ENCODE measurements at regions not wholly inside any gene's neighbourhood (a gene's known extent, or its start where the extent isn't known, plus 50 kb on each side); places are given as distances from the start of the nearest gene placed in this dataset.

GRCh38 chrY:19410980-19411766, 333.4 kb downstream of the KDM5D start:
- WGBS, 2 donors, result 56% methylated on average over 3 of the region's 3 CpGs; no CpG with 5 or more reads in 1 of the 2 donors

GRCh38 chrY:19406246-19406645, 338.3 kb downstream of the KDM5D start:
- peaks cover 2% of the 10 kb centered on the region for H3K9me3 ChIP-seq (ENCODE audit: control insufficient read depth, low read length)
- no peak for ATAC-seq (ENCODE audit: low FRiP score)
- DNase-seq, result no peak
- H3K4me3 ChIP-seq (ENCODE audit: low read length in 2 of 2), result no peak overlapping the region
- intact Hi-C loops (cut with DNase I), result no loop called here
- H3K4me1 ChIP-seq (ENCODE audit: control insufficient read depth in 1 of 2, insufficient read depth in 2 of 2, low read length in 2 of 2), result no peaks in the 10 kb centered on the region
- no peak overlapping the region for H3K27ac ChIP-seq (ENCODE audit: low read depth in 1 of 2, low read length in 2 of 2)
- no peaks in the 10 kb centered on the region for H3K36me3 ChIP-seq (ENCODE audit: control insufficient read depth in 1 of 2, insufficient read depth in 2 of 2, low read length in 1 of 2)
- no peaks in the 10 kb centered on the region for H3K27me3 ChIP-seq (ENCODE audit: control insufficient read depth in 1 of 2, insufficient read depth in 2 of 2, low read length in 1 of 2)

More at GRCh38 chrY:19410980-19411766, 333.4 kb downstream of the KDM5D start:
- intact Hi-C loops (cut with DNase I), result no loop called here
- Histone ChIP-seq H3K27ac (ENCODE audit: low read depth in 1 of 2, low read length in 2 of 2) (no peak overlapping the region), H3K4me3 (ENCODE audit: low read length in 2 of 2) (no peak overlapping the region), H3K4me1 (ENCODE audit: control insufficient read depth in 1 of 2, insufficient read depth in 2 of 2, low read length in 2 of 2) (no peaks in the 10 kb centered on the region), H3K9me3 (ENCODE audit: control insufficient read depth, low read length) (peaks cover 2% of the 10 kb centered on the region), H3K36me3 (ENCODE audit: control insufficient read depth in 1 of 2, insufficient read depth in 2 of 2, low read length in 1 of 2) (no peaks in the 10 kb centered on the region), H3K27me3 (ENCODE audit: control insufficient read depth in 1 of 2, insufficient read depth in 2 of 2, low read length in 1 of 2) (no peaks in the 10 kb centered on the region)
- no peak for DNase-seq
- ATAC-seq (ENCODE audit: low FRiP score), result no peak

- Histone ChIP-seq H3K27me3 (ENCODE audit: control insufficient read depth in 1 of 2, insufficient read depth in 2 of 2, low read length in 1 of 2) (no peaks in the 10 kb centered on the region), H3K27ac (ENCODE audit: low read depth in 1 of 2, low read length in 2 of 2) (no peak overlapping the region), H3K9me3 (ENCODE audit: control insufficient read depth, low read length) (peaks cover 2% of the 10 kb centered on the region), H3K4me1 (ENCODE audit: control insufficient read depth in 1 of 2, insufficient read depth in 2 of 2, low read length in 2 of 2) (no peaks in the 10 kb centered on the region), H3K36me3 (ENCODE audit: control insufficient read depth in 1 of 2, insufficient read depth in 2 of 2, low read length in 1 of 2) (no peaks in the 10 kb centered on the region), H3K4me3 (ENCODE audit: low read length in 2 of 2) (no peak overlapping the region)
- ATAC-seq (ENCODE audit: low FRiP score), result no peak
- no peak for DNase-seq
- WGBS, 2 donors, result 41% methylated on average over 4 of the region's 4 CpGs; no CpG with 5 or more reads in 1 of the 2 donors
- intact Hi-C loops (cut with DNase I), result no loop called here
These were observed 338.9 kb downstream of the KDM5D start for GRCh38 chrY:19405598-19405997.

- intact Hi-C loops (cut with DNase I), result no loop called here
- ATAC-seq (ENCODE audit: low FRiP score) (no peak), DNase-seq (no peak)
- Histone ChIP-seq H3K36me3 (ENCODE audit: control insufficient read depth in 1 of 2, insufficient read depth in 2 of 2, low read length in 1 of 2) (no peaks in the 10 kb centered on the region), H3K27ac (ENCODE audit: low read depth in 1 of 2, low read length in 2 of 2) (no peak overlapping the region), H3K27me3 (ENCODE audit: control insufficient read depth in 1 of 2, insufficient read depth in 2 of 2, low read length in 1 of 2) (no peaks in the 10 kb centered on the region), H3K9me3 (ENCODE audit: control insufficient read depth, low read length) (no peaks in the 10 kb centered on the region), H3K4me3 (ENCODE audit: low read length in 2 of 2) (no peak overlapping the region), H3K4me1 (ENCODE audit: control insufficient read depth in 1 of 2, insufficient read depth in 2 of 2, low read length in 2 of 2) (no peaks in the 10 kb centered on the region)
These were observed 351.6 kb downstream of the KDM5D start for GRCh38 chrY:19392876-19393275.

GRCh38 chrY:19391922-19392321, 352.6 kb downstream of the KDM5D start:
- H3K27ac ChIP-seq (ENCODE audit: low read depth in 1 of 2, low read length in 2 of 2), result no peak overlapping the region
- H3K36me3 ChIP-seq (ENCODE audit: control insufficient read depth in 1 of 2, insufficient read depth in 2 of 2, low read length in 1 of 2), result no peaks in the 10 kb centered on the region
- no peaks in the 10 kb centered on the region for H3K9me3 ChIP-seq (ENCODE audit: control insufficient read depth, low read length)
- ATAC-seq (ENCODE audit: low FRiP score) (no peak), DNase-seq (no peak)
- WGBS, 2 donors, result 92% methylated on average over 1 of the region's 1 CpG; no CpG with 5 or more reads in 1 of the 2 donors
- H3K4me1 ChIP-seq (ENCODE audit: control insufficient read depth in 1 of 2, insufficient read depth in 2 of 2, low read length in 2 of 2), result no peaks in the 10 kb centered on the region
- H3K4me3 ChIP-seq (ENCODE audit: low read length in 2 of 2), result no peak overlapping the region
- no peaks in the 10 kb centered on the region for H3K27me3 ChIP-seq (ENCODE audit: control insufficient read depth in 1 of 2, insufficient read depth in 2 of 2, low read length in 1 of 2)
- intact Hi-C loops (cut with DNase I), result no loop called here

GRCh38 chrY:19365321-19365720, 379.2 kb downstream of the KDM5D start:
- ATAC-seq (ENCODE audit: low FRiP score) (no peak), DNase-seq (no peak)
- WGBS, 2 donors, result 55% methylated on average over 2 of the region's 2 CpGs; no CpG with 5 or more reads in 1 of the 2 donors
- Histone ChIP-seq H3K27me3 (ENCODE audit: control insufficient read depth in 1 of 2, insufficient read depth in 2 of 2, low read length in 1 of 2) (no peaks in the 10 kb centered on the region), H3K27ac (ENCODE audit: low read depth in 1 of 2, low read length in 2 of 2) (no peak overlapping the region), H3K9me3 (ENCODE audit: control insufficient read depth, low read length) (no peaks in the 10 kb centered on the region), H3K4me1 (ENCODE audit: control insufficient read depth in 1 of 2, insufficient read depth in 2 of 2, low read length in 2 of 2) (no peaks in the 10 kb centered on the region), H3K36me3 (ENCODE audit: control insufficient read depth in 1 of 2, insufficient read depth in 2 of 2, low read length in 1 of 2) (no peaks in the 10 kb centered on the region), H3K4me3 (ENCODE audit: low read length in 2 of 2) (no peak overlapping the region)
- intact Hi-C loops (cut with DNase I), result no loop called here

GRCh38 chrY:19357249-19357648, 387.3 kb downstream of the KDM5D start:
- ATAC-seq (ENCODE audit: low FRiP score) (no peak), DNase-seq (no peak)
- H3K4me3 ChIP-seq (ENCODE audit: low read length in 2 of 2), result no peak overlapping the region
- no peaks in the 10 kb centered on the region for H3K27me3 ChIP-seq (ENCODE audit: control insufficient read depth in 1 of 2, insufficient read depth in 2 of 2, low read length in 1 of 2)
- H3K36me3 ChIP-seq (ENCODE audit: control insufficient read depth in 1 of 2, insufficient read depth in 2 of 2, low read length in 1 of 2), result no peaks in the 10 kb centered on the region
- H3K9me3 ChIP-seq (ENCODE audit: control insufficient read depth, low read length), result no peaks in the 10 kb centered on the region
- H3K27ac ChIP-seq (ENCODE audit: low read depth in 1 of 2, low read length in 2 of 2), result no peak overlapping the region
- H3K4me1 ChIP-seq (ENCODE audit: control insufficient read depth in 1 of 2, insufficient read depth in 2 of 2, low read length in 2 of 2), result no peaks in the 10 kb centered on the region
- intact Hi-C loops (cut with DNase I), result no loop called here
- 76% methylated on average over 1 of the region's 1 CpG; no CpG with 5 or more reads in 1 of the 2 donors for WGBS, 2 donors

GRCh38 chrY:19356735-19357134, 387.8 kb downstream of the KDM5D start:
- intact Hi-C loops (cut with DNase I), result no loop called here
- no peak for ATAC-seq (ENCODE audit: low FRiP score)

GRCh38 chrY:19354857-19355173, 389.7 kb downstream of the KDM5D start:
- no peak for DNase-seq
- Histone ChIP-seq H3K27ac (ENCODE audit: low read depth in 1 of 2, low read length in 2 of 2) (no peak overlapping the region), H3K27me3 (ENCODE audit: control insufficient read depth in 1 of 2, insufficient read depth in 2 of 2, low read length in 1 of 2) (no peaks in the 10 kb centered on the region), H3K36me3 (ENCODE audit: control insufficient read depth in 1 of 2, insufficient read depth in 2 of 2, low read length in 1 of 2) (no peaks in the 10 kb centered on the region), H3K4me1 (ENCODE audit: control insufficient read depth in 1 of 2, insufficient read depth in 2 of 2, low read length in 2 of 2) (no peaks in the 10 kb centered on the region), H3K4me3 (ENCODE audit: low read length in 2 of 2) (no peak overlapping the region), H3K9me3 (ENCODE audit: control insufficient read depth, low read length) (no peaks in the 10 kb centered on the region)
- intact Hi-C loops (cut with DNase I), result no loop called here
- ATAC-seq (ENCODE audit: low FRiP score), result no peak
- 96% methylated on average over 1 of the region's 1 CpG; no CpG with 5 or more reads in 1 of the 2 donors for WGBS, 2 donors

More at GRCh38 chrY:19356735-19357134, 387.8 kb downstream of the KDM5D start:
- Histone ChIP-seq H3K36me3 (ENCODE audit: control insufficient read depth in 1 of 2, insufficient read depth in 2 of 2, low read length in 1 of 2) (no peaks in the 10 kb centered on the region), H3K4me1 (ENCODE audit: control insufficient read depth in 1 of 2, insufficient read depth in 2 of 2, low read length in 2 of 2) (no peaks in the 10 kb centered on the region), H3K27ac (ENCODE audit: low read depth in 1 of 2, low read length in 2 of 2) (no peak overlapping the region), H3K4me3 (ENCODE audit: low read length in 2 of 2) (no peak overlapping the region), H3K27me3 (ENCODE audit: control insufficient read depth in 1 of 2, insufficient read depth in 2 of 2, low read length in 1 of 2) (no peaks in the 10 kb centered on the region), H3K9me3 (ENCODE audit: control insufficient read depth, low read length) (no peaks in the 10 kb centered on the region)
- no peak for DNase-seq
